ENCODE measurements at regions not wholly inside any gene's neighbourhood (a gene's known extent, or its start where the extent isn't known, plus 50 kb on each side); places are given as distances from the start of the nearest gene placed in this dataset.

DNA sequence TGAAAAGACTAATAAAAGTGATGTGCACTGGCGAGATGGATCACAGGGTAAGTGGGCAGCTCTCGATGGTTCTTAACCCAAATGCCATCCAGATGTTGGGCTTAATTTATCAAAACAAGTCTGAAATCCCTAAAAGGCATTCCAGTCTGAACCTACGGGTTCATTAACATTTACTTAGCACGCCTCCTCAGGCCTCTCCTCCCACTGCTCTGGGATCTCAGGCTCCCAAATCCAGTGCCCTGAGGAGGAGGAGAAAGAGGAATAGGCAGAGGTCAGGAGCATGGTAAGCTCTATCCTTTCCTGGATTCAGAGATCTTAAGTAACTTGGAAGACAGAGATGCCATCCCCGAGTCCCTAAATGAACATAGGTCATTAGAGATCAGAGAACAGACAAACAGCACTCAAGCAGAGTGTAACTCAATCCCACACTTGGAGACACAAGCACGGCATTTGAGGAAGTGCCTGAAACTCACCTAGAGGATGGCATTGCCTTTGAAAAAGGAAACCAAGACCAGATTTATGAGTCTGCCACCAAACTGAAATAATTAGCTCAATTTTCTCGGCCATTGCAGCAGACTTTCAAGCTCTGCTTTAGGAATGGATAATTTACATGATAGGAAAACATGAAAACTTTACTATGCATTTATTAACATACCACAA lies 140.9 kb downstream of the CXCL12 start:
- TF ChIP-seq EGR1 (IDR thresholded peaks at IDR 0.05; ENCODE audit: low read depth in 2 of 2) = no peak
- TF ChIP-seq, protein P1, sequence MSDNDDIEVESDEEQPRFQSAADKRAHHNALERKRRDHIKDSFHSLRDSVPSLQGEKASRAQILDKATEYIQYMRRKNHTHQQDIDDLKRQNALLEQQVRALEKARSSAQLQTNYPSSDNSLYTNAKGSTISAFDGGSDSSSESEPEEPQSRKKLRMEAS (IDR thresholded peaks at IDR 0.05) = no peak
- no peak for TF ChIP-seq GABPA (IDR thresholded peaks at IDR 0.05 in 1 of 2, conservative IDR thresholded peaks at IDR 0.05 in 1 of 2)
- no peak for TF ChIP-seq TAF1 (conservative IDR thresholded peaks at IDR 0.05)
- TF ChIP-seq, protein P2, sequence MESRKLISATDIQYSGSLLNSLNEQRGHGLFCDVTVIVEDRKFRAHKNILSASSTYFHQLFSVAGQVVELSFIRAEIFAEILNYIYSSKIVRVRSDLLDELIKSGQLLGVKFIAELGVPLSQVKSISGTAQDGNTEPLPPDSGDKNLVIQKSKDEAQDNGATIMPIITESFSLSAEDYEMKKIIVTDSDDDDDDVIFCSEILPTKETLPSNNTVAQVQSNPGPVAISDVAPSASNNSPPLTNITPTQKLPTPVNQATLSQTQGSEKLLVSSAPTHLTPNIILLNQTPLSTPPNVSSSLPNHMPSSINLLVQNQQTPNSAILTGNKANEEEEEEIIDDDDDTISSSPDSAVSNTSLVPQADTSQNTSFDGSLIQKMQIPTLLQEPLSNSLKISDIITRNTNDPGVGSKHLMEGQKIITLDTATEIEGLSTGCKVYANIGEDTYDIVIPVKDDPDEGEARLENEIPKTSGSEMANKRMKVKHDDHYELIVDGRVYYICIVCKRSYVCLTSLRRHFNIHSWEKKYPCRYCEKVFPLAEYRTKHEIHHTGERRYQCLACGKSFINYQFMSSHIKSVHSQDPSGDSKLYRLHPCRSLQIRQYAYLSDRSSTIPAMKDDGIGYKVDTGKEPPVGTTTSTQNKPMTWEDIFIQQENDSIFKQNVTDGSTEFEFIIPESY (IDR thresholded peaks at IDR 0.05) = no peak
- TF ChIP-seq SP1 (IDR thresholded peaks at IDR 0.05) = no peak
- no peak for TF ChIP-seq NR2F2 (IDR thresholded peaks at IDR 0.05)
- no peak for TF ChIP-seq HNF4G (IDR thresholded peaks at IDR 0.05)
- TF ChIP-seq FOXA2 (IDR thresholded peaks at IDR 0.05) = no peak
- no peak for TF ChIP-seq HNF4A (conservative IDR thresholded peaks at IDR 0.05)
- no peak for TF ChIP-seq RAD21 (IDR thresholded peaks at IDR 0.05)
- TF ChIP-seq RXRA (IDR thresholded peaks at IDR 0.05) = no peak
- TF ChIP-seq, protein P3, sequence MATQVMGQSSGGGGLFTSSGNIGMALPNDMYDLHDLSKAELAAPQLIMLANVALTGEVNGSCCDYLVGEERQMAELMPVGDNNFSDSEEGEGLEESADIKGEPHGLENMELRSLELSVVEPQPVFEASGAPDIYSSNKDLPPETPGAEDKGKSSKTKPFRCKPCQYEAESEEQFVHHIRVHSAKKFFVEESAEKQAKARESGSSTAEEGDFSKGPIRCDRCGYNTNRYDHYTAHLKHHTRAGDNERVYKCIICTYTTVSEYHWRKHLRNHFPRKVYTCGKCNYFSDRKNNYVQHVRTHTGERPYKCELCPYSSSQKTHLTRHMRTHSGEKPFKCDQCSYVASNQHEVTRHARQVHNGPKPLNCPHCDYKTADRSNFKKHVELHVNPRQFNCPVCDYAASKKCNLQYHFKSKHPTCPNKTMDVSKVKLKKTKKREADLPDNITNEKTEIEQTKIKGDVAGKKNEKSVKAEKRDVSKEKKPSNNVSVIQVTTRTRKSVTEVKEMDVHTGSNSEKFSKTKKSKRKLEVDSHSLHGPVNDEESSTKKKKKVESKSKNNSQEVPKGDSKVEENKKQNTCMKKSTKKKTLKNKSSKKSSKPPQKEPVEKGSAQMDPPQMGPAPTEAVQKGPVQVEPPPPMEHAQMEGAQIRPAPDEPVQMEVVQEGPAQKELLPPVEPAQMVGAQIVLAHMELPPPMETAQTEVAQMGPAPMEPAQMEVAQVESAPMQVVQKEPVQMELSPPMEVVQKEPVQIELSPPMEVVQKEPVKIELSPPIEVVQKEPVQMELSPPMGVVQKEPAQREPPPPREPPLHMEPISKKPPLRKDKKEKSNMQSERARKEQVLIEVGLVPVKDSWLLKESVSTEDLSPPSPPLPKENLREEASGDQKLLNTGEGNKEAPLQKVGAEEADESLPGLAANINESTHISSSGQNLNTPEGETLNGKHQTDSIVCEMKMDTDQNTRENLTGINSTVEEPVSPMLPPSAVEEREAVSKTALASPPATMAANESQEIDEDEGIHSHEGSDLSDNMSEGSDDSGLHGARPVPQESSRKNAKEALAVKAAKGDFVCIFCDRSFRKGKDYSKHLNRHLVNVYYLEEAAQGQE (IDR thresholded peaks at IDR 0.05) = no peak
- no peak for TF ChIP-seq JUND (IDR thresholded peaks at IDR 0.05)
- no peaks in the 10 kb centered on the region for H3K4me1 ChIP-seq (ENCODE audit: control insufficient read depth in 4 of 4, insufficient read depth in 4 of 4, low read length in 3 of 4)
- DNase-seq (ENCODE audit: low spot score) = no peak
- WGBS = 86% methylated on average over 7 of the region's 7 CpGs
- no peaks in the 10 kb centered on the region for H3K27me3 ChIP-seq (ENCODE audit: control insufficient read depth in 4 of 4, insufficient read depth in 4 of 4, low read length in 3 of 4)
- H3K4me3 ChIP-seq (ENCODE audit: low read depth in 1 of 3, low read length in 3 of 3) = no peak overlapping the region
- no peaks in the 10 kb centered on the region for H3K36me3 ChIP-seq (ENCODE audit: control insufficient read depth in 4 of 4, insufficient read depth in 3 of 4, low read depth in 1 of 4, low read length in 3 of 4)
- no peak overlapping the region for H3K27ac ChIP-seq (ENCODE audit: low read depth in 1 of 2, low read length in 2 of 2)
- H3K9me3 ChIP-seq (ENCODE audit: control insufficient read depth in 4 of 4, low read length in 3 of 4) = no peaks in the 10 kb centered on the region
- no peak overlapping the region for H3K9ac ChIP-seq (ENCODE audit: low read depth in 1 of 2, low read length in 2 of 2)

DNA sequence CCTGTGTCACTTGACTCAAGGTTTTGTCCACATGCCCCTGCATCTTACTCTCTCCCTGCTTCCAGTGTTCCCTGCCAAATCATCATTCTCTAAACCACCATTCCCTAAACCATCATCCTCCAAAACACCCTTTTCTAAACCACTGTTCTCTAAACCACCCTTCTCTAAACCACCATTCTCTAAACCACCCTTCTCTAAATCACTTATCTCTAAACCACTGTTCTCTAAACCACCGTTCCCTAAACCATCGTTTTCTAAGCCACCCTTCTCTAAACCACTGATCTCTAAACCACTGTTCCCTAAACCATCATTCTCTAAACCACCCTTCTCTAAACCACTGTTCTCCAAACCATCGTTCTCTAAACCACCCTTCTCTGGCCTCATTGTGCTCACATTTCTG lies 142.1 kb downstream of the CXCL12 start:
- Histone ChIP-seq H3K4me1 (ENCODE audit: control insufficient read depth in 4 of 4, insufficient read depth in 4 of 4, low read length in 3 of 4) (no peaks in the 10 kb centered on the region), H3K27me3 (ENCODE audit: control insufficient read depth in 4 of 4, insufficient read depth in 4 of 4, low read length in 3 of 4) (no peaks in the 10 kb centered on the region), H3K36me3 (ENCODE audit: control insufficient read depth in 4 of 4, insufficient read depth in 3 of 4, low read depth in 1 of 4, low read length in 3 of 4) (no peaks in the 10 kb centered on the region), H3K9ac (ENCODE audit: low read depth in 1 of 2, low read length in 2 of 2) (no peak overlapping the region), H3K27ac (ENCODE audit: low read depth in 1 of 2, low read length in 2 of 2) (no peak overlapping the region), H3K9me3 (ENCODE audit: control insufficient read depth in 4 of 4, low read length in 3 of 4) (no peaks in the 10 kb centered on the region), H3K4me3 (ENCODE audit: low read depth in 1 of 3, low read length in 3 of 3) (no peak overlapping the region)
- no peak for DNase-seq (ENCODE audit: low spot score)
- 83% methylated on average over 3 of the region's 3 CpGs for WGBS
- TF ChIP-seq RAD21 (IDR thresholded peaks at IDR 0.05) = no peak
- TF ChIP-seq, protein P3 (IDR thresholded peaks at IDR 0.05) = no peak
- TF ChIP-seq RXRA (IDR thresholded peaks at IDR 0.05) = no peak
- TF ChIP-seq, protein P4, sequence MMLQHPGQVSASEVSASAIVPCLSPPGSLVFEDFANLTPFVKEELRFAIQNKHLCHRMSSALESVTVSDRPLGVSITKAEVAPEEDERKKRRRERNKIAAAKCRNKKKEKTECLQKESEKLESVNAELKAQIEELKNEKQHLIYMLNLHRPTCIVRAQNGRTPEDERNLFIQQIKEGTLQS (IDR thresholded peaks at IDR 0.05) = no peak
- TF ChIP-seq, protein P2 (IDR thresholded peaks at IDR 0.05) = no peak
- TF ChIP-seq YY1 (IDR thresholded peaks at IDR 0.05) = no peak
- no peak for TF ChIP-seq NR2F2 (IDR thresholded peaks at IDR 0.05)
- TF ChIP-seq GABPA (IDR thresholded peaks at IDR 0.05 in 1 of 2, conservative IDR thresholded peaks at IDR 0.05 in 1 of 2) = no peak
- TF ChIP-seq SP1 (IDR thresholded peaks at IDR 0.05) = no peak
- TF ChIP-seq EGR1 (IDR thresholded peaks at IDR 0.05; ENCODE audit: low read depth in 2 of 2) = no peak
- no peak for TF ChIP-seq HNF4A (conservative IDR thresholded peaks at IDR 0.05)
- no peak for TF ChIP-seq JUND (IDR thresholded peaks at IDR 0.05)
- TF ChIP-seq FOXA2 (IDR thresholded peaks at IDR 0.05) = no peak
- TF ChIP-seq, protein P1 (IDR thresholded peaks at IDR 0.05) = no peak

Data from liver (tissue), 7 donors.